ENCODE measurements at regions not wholly inside any gene's neighbourhood (a gene's known extent, or its start where the extent isn't known, plus 50 kb on each side); places are given as distances from the start of the nearest gene placed in this dataset.

DNA sequence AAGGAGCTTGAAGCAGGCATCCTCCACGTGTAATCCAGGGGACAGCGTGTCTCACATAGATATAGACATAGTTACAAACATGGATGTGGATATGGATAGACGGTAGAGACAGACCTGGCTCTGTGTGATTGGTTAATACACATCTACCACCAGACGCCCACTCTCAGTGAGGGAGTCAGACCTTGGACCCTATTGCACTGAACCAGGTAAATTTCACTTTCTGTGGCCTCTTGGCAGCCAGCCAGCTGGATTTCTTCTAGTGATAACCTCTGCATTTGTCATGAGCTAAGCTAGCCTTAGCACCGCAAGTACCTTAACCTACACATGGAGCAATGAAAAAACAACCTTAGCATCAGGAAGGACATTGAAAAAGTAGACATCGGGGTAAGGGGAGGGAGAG, 79.2 kb upstream of the ACSL4 start:
- DNase-seq (ENCODE audit: low read depth): no peak
- TF ChIP-seq, protein P1, sequence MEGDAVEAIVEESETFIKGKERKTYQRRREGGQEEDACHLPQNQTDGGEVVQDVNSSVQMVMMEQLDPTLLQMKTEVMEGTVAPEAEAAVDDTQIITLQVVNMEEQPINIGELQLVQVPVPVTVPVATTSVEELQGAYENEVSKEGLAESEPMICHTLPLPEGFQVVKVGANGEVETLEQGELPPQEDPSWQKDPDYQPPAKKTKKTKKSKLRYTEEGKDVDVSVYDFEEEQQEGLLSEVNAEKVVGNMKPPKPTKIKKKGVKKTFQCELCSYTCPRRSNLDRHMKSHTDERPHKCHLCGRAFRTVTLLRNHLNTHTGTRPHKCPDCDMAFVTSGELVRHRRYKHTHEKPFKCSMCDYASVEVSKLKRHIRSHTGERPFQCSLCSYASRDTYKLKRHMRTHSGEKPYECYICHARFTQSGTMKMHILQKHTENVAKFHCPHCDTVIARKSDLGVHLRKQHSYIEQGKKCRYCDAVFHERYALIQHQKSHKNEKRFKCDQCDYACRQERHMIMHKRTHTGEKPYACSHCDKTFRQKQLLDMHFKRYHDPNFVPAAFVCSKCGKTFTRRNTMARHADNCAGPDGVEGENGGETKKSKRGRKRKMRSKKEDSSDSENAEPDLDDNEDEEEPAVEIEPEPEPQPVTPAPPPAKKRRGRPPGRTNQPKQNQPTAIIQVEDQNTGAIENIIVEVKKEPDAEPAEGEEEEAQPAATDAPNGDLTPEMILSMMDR (conservative IDR thresholded peaks at IDR 0.05; ENCODE audit: low read length): no peak
- H3K4me3 ChIP-seq (ENCODE audit: low read length): no peak overlapping the region

GRCh38 chrX:109813236-109813635, 80.2 kb upstream of the ACSL4 start:
- DNase-seq (ENCODE audit: low read depth): no peak
- TF ChIP-seq, protein P1 (conservative IDR thresholded peaks at IDR 0.05; ENCODE audit: low read length): no peak
- no peak overlapping the region for H3K4me3 ChIP-seq (ENCODE audit: low read length)

DNA sequence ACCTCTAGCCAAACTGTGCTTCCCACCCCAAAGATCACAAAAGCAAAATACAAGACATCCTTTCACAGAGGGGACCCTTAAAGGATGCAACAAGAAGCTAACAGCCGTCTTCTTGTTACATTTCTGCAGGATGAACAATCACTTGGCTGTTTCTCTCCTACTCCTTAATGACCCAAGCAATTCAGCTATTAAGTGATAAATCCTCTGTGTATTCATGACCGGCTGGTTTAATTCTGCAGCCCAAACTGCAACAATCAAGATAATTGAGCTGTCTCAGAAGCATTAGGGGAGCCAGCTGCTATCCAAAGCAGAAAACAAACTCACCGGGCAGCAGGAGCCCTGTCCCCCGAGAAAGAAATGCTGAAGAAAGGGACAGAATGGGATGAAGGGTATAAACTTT, 85.9 kb upstream of the ACSL4 start:
- no peak for DNase-seq (ENCODE audit: low read depth)
- H3K4me3 ChIP-seq (ENCODE audit: low read length): no peak overlapping the region
- TF ChIP-seq, protein P1 (conservative IDR thresholded peaks at IDR 0.05; ENCODE audit: low read length): no peak

- no peak for DNase-seq (ENCODE audit: low read depth)
- TF ChIP-seq, protein P1 (conservative IDR thresholded peaks at IDR 0.05; ENCODE audit: low read length): no peak
- no peak overlapping the region for H3K4me3 ChIP-seq (ENCODE audit: low read length)
Measured at GRCh38 chrX:109822861-109823260, 89.8 kb upstream of the ACSL4 start.

- peak; percentile 85 for DNase-seq (ENCODE audit: low read depth)
- H3K4me3 ChIP-seq (ENCODE audit: low read length): no peak overlapping the region
- TF ChIP-seq, protein P1 (conservative IDR thresholded peaks at IDR 0.05; ENCODE audit: low read length): peak; percentile 30
Measured at GRCh38 chrX:109826954-109827708, 94.1 kb upstream of the ACSL4 start.

DNA sequence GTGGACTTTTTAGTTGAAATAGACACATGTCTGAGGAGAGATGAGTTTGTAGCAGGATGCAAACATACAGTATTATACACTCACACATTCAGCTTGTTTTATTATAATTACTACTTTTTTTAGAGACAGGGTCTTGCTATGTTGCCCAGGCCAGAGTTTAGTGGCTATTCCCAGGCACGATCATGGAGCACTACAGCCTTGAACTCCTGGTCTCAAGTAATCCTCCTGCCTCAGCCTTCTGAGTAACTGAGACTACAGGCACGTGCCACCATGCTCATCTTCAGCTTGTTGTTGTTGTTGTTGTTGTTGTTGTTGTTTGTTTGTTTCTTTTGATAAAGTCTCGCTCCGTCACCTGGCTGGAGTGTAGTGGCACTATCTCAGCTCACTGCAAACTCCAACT, 94.7 kb upstream of the ACSL4 start:
- H3K4me3 ChIP-seq (ENCODE audit: low read length): no peak overlapping the region
- TF ChIP-seq, protein P1 (conservative IDR thresholded peaks at IDR 0.05; ENCODE audit: low read length): no peak
- DNase-seq (ENCODE audit: low read depth): no peak

DNA sequence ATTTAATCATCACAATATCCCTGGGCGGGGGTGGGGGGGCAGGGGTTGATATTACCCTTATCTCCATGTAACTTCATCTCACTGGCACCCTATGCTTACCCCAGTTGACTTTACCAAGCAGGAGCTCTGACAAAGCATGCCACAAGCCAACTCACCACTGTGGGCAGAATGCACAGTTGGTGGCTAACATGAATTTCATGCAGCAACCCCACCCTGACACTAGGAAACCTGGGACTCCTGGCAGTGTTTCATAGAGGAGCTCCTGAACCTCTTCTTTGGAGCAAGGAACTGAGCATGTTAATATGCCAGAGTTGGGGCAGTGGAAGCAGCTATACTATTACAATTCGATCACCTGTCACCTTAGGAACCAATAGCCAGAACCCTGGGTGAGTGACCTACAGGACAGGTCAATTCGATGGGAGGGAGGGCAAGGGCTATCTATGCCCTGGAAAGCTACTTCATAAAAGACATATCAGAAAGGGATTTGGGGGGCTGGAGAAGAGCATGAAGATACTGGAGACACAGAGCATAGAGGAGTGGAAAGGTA, 97.2 kb upstream of the ACSL4 start:
- DNase-seq (ENCODE audit: low read depth): no peak
- H3K4me3 ChIP-seq (ENCODE audit: low read length): no peak overlapping the region
- TF ChIP-seq, protein P1 (conservative IDR thresholded peaks at IDR 0.05; ENCODE audit: low read length): no peak
